Gastrocnemius medialis (tissue), 4 donors: ENCODE measurements at regions not wholly inside any gene's neighbourhood (a gene's known extent, or its start where the extent isn't known, plus 50 kb on each side); places are given as distances from the start of the nearest gene placed in this dataset.

ENCODE experiments used
- ATAC-seq, 2 donors: fragments of 150-250 bp; one replicate each; pipeline ENCODE4 v1.9.1; 2016
- DNase-seq, 2 donors: peaks; one replicate each; pipeline ENCODE4 v3.0.0-alpha.2; 2019
- H3K27ac ChIP-seq, 4 donors: fragments of 200-600 bp; sonication (generic); 1 replicate in 1 of 4; 2 replicates in 3 of 4; pipeline ENCODE4 v1.5.1; 2016 to 2018; ENCODE audit warnings: mild to moderate bottlenecking in 2 of 4, moderate library complexity in 1 of 4
- H3K27me3 ChIP-seq, 3 donors: fragments of 200-600 bp; sonication (generic) in 2 of 3; 1 replicate in 1 of 3; 2 replicates in 2 of 3; pipeline versions ENCODE4 v1.5.1 to v1.6.0; 2016 to 2019; ENCODE audit warnings: mild to moderate bottlenecking in 1 of 3, moderate library complexity in 1 of 3
- H3K36me3 ChIP-seq, 2 donors: fragments of 200-600 bp; sonication (generic) in 1 of 2; one replicate each; pipeline ENCODE4 v1.5.1; 2017 to 2018
- H3K4me1 ChIP-seq, 2 donors: fragments of 200-600 bp; sonication (generic) in 1 of 2; one replicate each; pipeline ENCODE4 v1.5.1; 2016 to 2017; ENCODE audit warnings: mild to moderate bottlenecking in 2 of 2
- H3K4me3 ChIP-seq, 4 donors: fragments of 200-600 bp; sonication (generic) in 3 of 4; 1 replicate in 1 of 4; 2 replicates in 3 of 4; pipeline ENCODE4 v1.5.1; 2016 to 2019; ENCODE audit warnings: mild to moderate bottlenecking in 2 of 4
- H3K9me3 ChIP-seq, 3 donors: fragments of 200-600 bp; sonication (generic) in 2 of 3; 1 replicate in 1 of 3; 2 replicates in 2 of 3; pipeline ENCODE4 v1.5.1; 2016 to 2019
- CTCF ChIP-seq, 5 experiments: fragments of 450-650 bp in 3 of 5; fragments of 200-600 bp in 2 of 5; sonication (generic) in 2 of 5; IDR thresholded peaks in 4 of 5; conservative IDR thresholded peaks in 1 of 5; 1 replicate in 4 of 5; 2 replicates in 1 of 5; pipeline ENCODE4 v1.5.1; 2016 to 2019; ENCODE audit warnings: antibody characterized with exemption in 5 of 5, mild to moderate bottlenecking in 3 of 5, moderate library complexity in 3 of 5
- POLR2A ChIP-seq, 2 donors: fragments of 450-650 bp; IDR thresholded peaks; one replicate each; pipeline ENCODE4 v1.6.1; 2017; ENCODE audit warnings: antibody characterized with exemption in 2 of 2, mild to moderate bottlenecking in 2 of 2, moderate library complexity in 2 of 2
- in situ Hi-C, 4 donors: fragments of 200-750 bp; cut with MboI; loops; one replicate each; pipeline versions ENCODE4 v1.15.0 to v1.8.0; 2017; ENCODE audit warnings: low sequenced_read_pairs in 4 of 4
- intact Hi-C: fragments of 100-400 bp; cut with DNase I; formaldehyde crosslinking; loops from one replicate; pipeline ENCODE4 v1.15.1; 2023; ENCODE audit warnings: low total_unique reads

- ATAC-seq (no peak), DNase-seq (no peak)
- Histone ChIP-seq H3K27ac (no peak overlapping the region), H3K9me3 (no peaks in the 10 kb centered on the region), H3K4me3 (no peak overlapping the region), H3K36me3 (no peaks in the 10 kb centered on the region), H3K27me3 (no peaks in the 10 kb centered on the region), H3K4me1 (no peaks in the 10 kb centered on the region)
- intact Hi-C loops = no loop called here
- in situ Hi-C loops = no loop called here
- TF ChIP-seq CTCF (IDR thresholded peaks at IDR 0.05 in 4 of 5, conservative IDR thresholded peaks at IDR 0.05 in 1 of 5) (no peak), POLR2A (IDR thresholded peaks at IDR 0.05) (no peak)
Measured at GRCh38 chr9:13461414-13461991, 182.0 kb upstream of the MPDZ start.

GRCh38 chr9:13459071-13459470, 179.6 kb upstream of the MPDZ start:
- in situ Hi-C loops (no loop called here), intact Hi-C loops (no loop called here)
- DNase-seq (no peak), ATAC-seq (no peak)
- Histone ChIP-seq H3K36me3 (no peaks in the 10 kb centered on the region), H3K27ac (no peak overlapping the region), H3K27me3 (no peaks in the 10 kb centered on the region), H3K4me3 (no peak overlapping the region), H3K9me3 (no peaks in the 10 kb centered on the region), H3K4me1 (no peaks in the 10 kb centered on the region)
- TF ChIP-seq POLR2A (IDR thresholded peaks at IDR 0.05) (no peak), CTCF (IDR thresholded peaks at IDR 0.05 in 4 of 5, conservative IDR thresholded peaks at IDR 0.05 in 1 of 5) (no peak)

- intact Hi-C loops = no loop called here
- H3K27me3 ChIP-seq = no peaks in the 10 kb centered on the region
- no peak overlapping the region for H3K27ac ChIP-seq
- H3K4me3 ChIP-seq = no peak overlapping the region
- DNase-seq = no peak
- in situ Hi-C loops = no loop called here
- ATAC-seq = no peak
- no peaks in the 10 kb centered on the region for H3K9me3 ChIP-seq
- H3K36me3 ChIP-seq = no peaks in the 10 kb centered on the region
- no peak for TF ChIP-seq POLR2A (IDR thresholded peaks at IDR 0.05)
- no peak for TF ChIP-seq CTCF (IDR thresholded peaks at IDR 0.05 in 4 of 5, conservative IDR thresholded peaks at IDR 0.05 in 1 of 5)
- H3K4me1 ChIP-seq = no peaks in the 10 kb centered on the region
Measured at GRCh38 chr9:13457795-13458194, 178.3 kb upstream of the MPDZ start.

GRCh38 chr9:13450723-13451122, 171.2 kb upstream of the MPDZ start:
- in situ Hi-C loops (no loop called here), intact Hi-C loops (no loop called here)
- peaks cover 18 to 25% of the 10 kb centered on the region in 2 donors for H3K4me1 ChIP-seq
- H3K27ac ChIP-seq = no peak overlapping the region
- DNase-seq = no peak
- no peak for ATAC-seq
- no peaks in the 10 kb centered on the region for H3K36me3 ChIP-seq
- no peak for TF ChIP-seq CTCF (IDR thresholded peaks at IDR 0.05 in 4 of 5, conservative IDR thresholded peaks at IDR 0.05 in 1 of 5)
- TF ChIP-seq POLR2A (IDR thresholded peaks at IDR 0.05) = no peak
- H3K4me3 ChIP-seq = no peak overlapping the region
- no peaks in the 10 kb centered on the region for H3K27me3 ChIP-seq
- H3K9me3 ChIP-seq = no peaks in the 10 kb centered on the region

- no peak for DNase-seq
- H3K4me3 ChIP-seq = no peak overlapping the region
- in situ Hi-C loops = loop anchor here in 3 of 4 donors (10.0 to 25.0 kb wide), 3 partner anchors 236 to 639 kb away; no protein-coding TSS in a partner anchor
Measured at GRCh38 chr9:13448482-13448881, 169.0 kb upstream of the MPDZ start.

More at GRCh38 chr9:13448482-13448881, 169.0 kb upstream of the MPDZ start:
- TF ChIP-seq CTCF (IDR thresholded peaks at IDR 0.05 in 4 of 5, conservative IDR thresholded peaks at IDR 0.05 in 1 of 5) = no peak
- no peak for TF ChIP-seq POLR2A (IDR thresholded peaks at IDR 0.05)
- no peak for ATAC-seq
- Histone ChIP-seq H3K9me3 (no peaks in the 10 kb centered on the region), H3K4me1 (peaks cover 39 to 42% of the 10 kb centered on the region in 2 donors), H3K27ac (peak overlapping the region in 2 of 4 donors; percentile 60 to 67), H3K36me3 (no peaks in the 10 kb centered on the region), H3K27me3 (no peaks in the 10 kb centered on the region)
- intact Hi-C loops = loop anchor here (5.0 kb wide), 2 partner anchors 239 to 904 kb away; no protein-coding TSS in a partner anchor
